Esophagus muscularis mucosa (tissue), 3 donors: ENCODE measurements at regions not wholly inside any gene's neighbourhood (a gene's known extent, or its start where the extent isn't known, plus 50 kb on each side); places are given as distances from the start of the nearest gene placed in this dataset.

Experiments used
- POLR2A ChIP-seq: fragments of 450-650 bp; IDR thresholded peaks from one replicate; pipeline ENCODE4 v1.6.1; 2017; ENCODE audit warnings: antibody characterized with exemption, moderate library complexity, mild to moderate bottlenecking, low read depth
- TF ChIP-seq, protein P1 (sequence below), 3 experiments: fragments of 200-600 bp in 2 of 3; fragments of 450-650 bp in 1 of 3; sonication (generic) in 2 of 3; IDR thresholded peaks; one replicate each; pipeline ENCODE4 v1.5.1; 2017 to 2019; ENCODE audit warnings: antibody characterized with exemption in 3 of 3, mild to moderate bottlenecking in 2 of 3, moderate library complexity in 1 of 3

DNA sequence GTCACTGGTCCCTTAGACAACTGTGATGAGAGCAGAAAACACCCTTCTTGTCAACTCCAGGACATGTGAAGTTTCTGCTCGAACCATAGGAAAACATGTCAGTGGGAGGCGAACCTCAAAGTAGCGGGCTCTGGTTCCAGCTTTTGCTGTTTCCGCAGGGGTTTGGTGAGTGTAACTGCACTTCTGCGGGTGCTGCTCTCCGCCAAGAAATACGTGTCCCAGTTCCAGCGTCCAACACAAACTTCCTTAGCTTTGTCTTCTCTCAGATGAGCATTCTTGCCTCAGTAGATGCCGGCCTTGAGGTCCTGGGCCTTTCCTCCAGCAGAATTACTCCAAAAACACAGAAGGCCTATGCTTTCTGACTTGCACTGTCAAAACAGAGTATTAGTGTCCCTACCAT, 156.3 kb downstream of the FNDC1 start:
- TF ChIP-seq, protein P1, sequence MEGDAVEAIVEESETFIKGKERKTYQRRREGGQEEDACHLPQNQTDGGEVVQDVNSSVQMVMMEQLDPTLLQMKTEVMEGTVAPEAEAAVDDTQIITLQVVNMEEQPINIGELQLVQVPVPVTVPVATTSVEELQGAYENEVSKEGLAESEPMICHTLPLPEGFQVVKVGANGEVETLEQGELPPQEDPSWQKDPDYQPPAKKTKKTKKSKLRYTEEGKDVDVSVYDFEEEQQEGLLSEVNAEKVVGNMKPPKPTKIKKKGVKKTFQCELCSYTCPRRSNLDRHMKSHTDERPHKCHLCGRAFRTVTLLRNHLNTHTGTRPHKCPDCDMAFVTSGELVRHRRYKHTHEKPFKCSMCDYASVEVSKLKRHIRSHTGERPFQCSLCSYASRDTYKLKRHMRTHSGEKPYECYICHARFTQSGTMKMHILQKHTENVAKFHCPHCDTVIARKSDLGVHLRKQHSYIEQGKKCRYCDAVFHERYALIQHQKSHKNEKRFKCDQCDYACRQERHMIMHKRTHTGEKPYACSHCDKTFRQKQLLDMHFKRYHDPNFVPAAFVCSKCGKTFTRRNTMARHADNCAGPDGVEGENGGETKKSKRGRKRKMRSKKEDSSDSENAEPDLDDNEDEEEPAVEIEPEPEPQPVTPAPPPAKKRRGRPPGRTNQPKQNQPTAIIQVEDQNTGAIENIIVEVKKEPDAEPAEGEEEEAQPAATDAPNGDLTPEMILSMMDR (IDR thresholded peaks at IDR 0.05), result no peak
- TF ChIP-seq POLR2A, result no peak
